Gastrocnemius medialis (tissue), 4 donors: ENCODE measurements at regions not wholly inside any gene's neighbourhood (a gene's known extent, or its start where the extent isn't known, plus 50 kb on each side); places are given as distances from the start of the nearest gene placed in this dataset.

Experiments
- ATAC-seq, 2 donors: fragments of 150-250 bp; one replicate each; pipeline ENCODE4 v1.9.1; 2016
- DNase-seq, 2 donors: peaks; one replicate each; pipeline ENCODE4 v3.0.0-alpha.2; 2019
- H3K27ac ChIP-seq, 4 donors: fragments of 200-600 bp; sonication (generic); 1 replicate in 1 of 4; 2 replicates in 3 of 4; pipeline ENCODE4 v1.5.1; 2016 to 2018; ENCODE audit warnings: mild to moderate bottlenecking in 2 of 4, moderate library complexity in 1 of 4
- H3K27me3 ChIP-seq, 3 donors: fragments of 200-600 bp; sonication (generic) in 2 of 3; 1 replicate in 1 of 3; 2 replicates in 2 of 3; pipeline versions ENCODE4 v1.5.1 to v1.6.0; 2016 to 2019; ENCODE audit warnings: mild to moderate bottlenecking in 1 of 3, moderate library complexity in 1 of 3
- H3K36me3 ChIP-seq, 2 donors: fragments of 200-600 bp; sonication (generic) in 1 of 2; one replicate each; pipeline ENCODE4 v1.5.1; 2017 to 2018
- H3K4me1 ChIP-seq, 2 donors: fragments of 200-600 bp; sonication (generic) in 1 of 2; one replicate each; pipeline ENCODE4 v1.5.1; 2016 to 2017; ENCODE audit warnings: mild to moderate bottlenecking in 2 of 2
- H3K4me3 ChIP-seq, 4 donors: fragments of 200-600 bp; sonication (generic) in 3 of 4; 1 replicate in 1 of 4; 2 replicates in 3 of 4; pipeline ENCODE4 v1.5.1; 2016 to 2019; ENCODE audit warnings: mild to moderate bottlenecking in 2 of 4
- H3K9me3 ChIP-seq, 3 donors: fragments of 200-600 bp; sonication (generic) in 2 of 3; 1 replicate in 1 of 3; 2 replicates in 2 of 3; pipeline ENCODE4 v1.5.1; 2016 to 2019
- POLR2A ChIP-seq, 2 donors: fragments of 450-650 bp; IDR thresholded peaks; one replicate each; pipeline ENCODE4 v1.6.1; 2017; ENCODE audit warnings: antibody characterized with exemption in 2 of 2, mild to moderate bottlenecking in 2 of 2, moderate library complexity in 2 of 2
- in situ Hi-C, 4 donors: fragments of 200-750 bp; cut with MboI; loops; one replicate each; pipeline versions ENCODE4 v1.15.0 to v1.8.0; 2017; ENCODE audit warnings: low sequenced_read_pairs in 4 of 4
- intact Hi-C: fragments of 100-400 bp; cut with DNase I; formaldehyde crosslinking; loops from one replicate; pipeline ENCODE4 v1.15.1; 2023; ENCODE audit warnings: low total_unique reads
- TF ChIP-seq, protein P1 (sequence below), 5 experiments: fragments of 450-650 bp in 3 of 5; fragments of 200-600 bp in 2 of 5; sonication (generic) in 2 of 5; IDR thresholded peaks in 4 of 5; conservative IDR thresholded peaks in 1 of 5; 1 replicate in 4 of 5; 2 replicates in 1 of 5; pipeline ENCODE4 v1.5.1; 2016 to 2019; ENCODE audit warnings: antibody characterized with exemption in 5 of 5, mild to moderate bottlenecking in 3 of 5, moderate library complexity in 3 of 5

DNA sequence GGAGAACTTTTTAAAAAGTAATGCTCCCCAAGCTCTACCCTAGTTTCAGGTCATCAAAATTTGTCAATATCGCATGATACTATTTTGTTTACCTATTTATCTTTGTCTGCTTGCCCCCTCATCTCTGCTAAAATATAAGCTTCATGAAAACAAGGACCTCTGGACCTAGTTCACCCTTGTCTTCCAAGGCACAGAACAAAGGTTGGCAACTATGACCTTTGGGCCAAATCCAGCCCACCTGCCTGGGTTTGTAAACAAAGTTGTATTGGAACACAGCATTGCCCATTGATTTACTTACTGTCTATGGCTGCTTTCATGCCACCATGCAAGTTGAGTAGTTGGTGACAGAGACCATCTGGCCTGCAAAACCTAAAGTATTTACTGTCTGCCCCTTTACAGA is 462.2 kb upstream of the SUCLG2 start:
- intact Hi-C loops (no loop called here), in situ Hi-C loops (no loop called here)
- H3K27ac ChIP-seq = no peak overlapping the region
- no peaks in the 10 kb centered on the region for H3K4me1 ChIP-seq
- H3K27me3 ChIP-seq = no peaks in the 10 kb centered on the region
- TF ChIP-seq POLR2A (IDR thresholded peaks at IDR 0.05) = no peak
- TF ChIP-seq, protein P1, sequence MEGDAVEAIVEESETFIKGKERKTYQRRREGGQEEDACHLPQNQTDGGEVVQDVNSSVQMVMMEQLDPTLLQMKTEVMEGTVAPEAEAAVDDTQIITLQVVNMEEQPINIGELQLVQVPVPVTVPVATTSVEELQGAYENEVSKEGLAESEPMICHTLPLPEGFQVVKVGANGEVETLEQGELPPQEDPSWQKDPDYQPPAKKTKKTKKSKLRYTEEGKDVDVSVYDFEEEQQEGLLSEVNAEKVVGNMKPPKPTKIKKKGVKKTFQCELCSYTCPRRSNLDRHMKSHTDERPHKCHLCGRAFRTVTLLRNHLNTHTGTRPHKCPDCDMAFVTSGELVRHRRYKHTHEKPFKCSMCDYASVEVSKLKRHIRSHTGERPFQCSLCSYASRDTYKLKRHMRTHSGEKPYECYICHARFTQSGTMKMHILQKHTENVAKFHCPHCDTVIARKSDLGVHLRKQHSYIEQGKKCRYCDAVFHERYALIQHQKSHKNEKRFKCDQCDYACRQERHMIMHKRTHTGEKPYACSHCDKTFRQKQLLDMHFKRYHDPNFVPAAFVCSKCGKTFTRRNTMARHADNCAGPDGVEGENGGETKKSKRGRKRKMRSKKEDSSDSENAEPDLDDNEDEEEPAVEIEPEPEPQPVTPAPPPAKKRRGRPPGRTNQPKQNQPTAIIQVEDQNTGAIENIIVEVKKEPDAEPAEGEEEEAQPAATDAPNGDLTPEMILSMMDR (IDR thresholded peaks at IDR 0.05 in 4 of 5, conservative IDR thresholded peaks at IDR 0.05 in 1 of 5) = no peak
- H3K4me3 ChIP-seq = no peak overlapping the region
- H3K9me3 ChIP-seq = no peaks in the 10 kb centered on the region
- no peaks in the 10 kb centered on the region for H3K36me3 ChIP-seq
- DNase-seq (no peak), ATAC-seq (no peak)

- Histone ChIP-seq H3K4me3 (no peak overlapping the region), H3K4me1 (no peaks in the 10 kb centered on the region), H3K27ac (no peak overlapping the region), H3K36me3 (no peaks in the 10 kb centered on the region), H3K27me3 (no peaks in the 10 kb centered on the region), H3K9me3 (no peaks in the 10 kb centered on the region)
- DNase-seq (no peak), ATAC-seq (no peak)
- intact Hi-C loops = no loop called here
- TF ChIP-seq POLR2A (IDR thresholded peaks at IDR 0.05) = no peak
- TF ChIP-seq, protein P1 (IDR thresholded peaks at IDR 0.05 in 4 of 5, conservative IDR thresholded peaks at IDR 0.05 in 1 of 5) = no peak
- in situ Hi-C loops = no loop called here
Measured at GRCh38 chr3:68103811-68104210, 449.4 kb upstream of the SUCLG2 start.

GRCh38 chr3:68090571-68090970 is 436.2 kb upstream of the SUCLG2 start:
- Histone ChIP-seq H3K27me3 (no peaks in the 10 kb centered on the region), H3K9me3 (no peaks in the 10 kb centered on the region), H3K4me1 (peaks cover 0 to 4% of the 10 kb centered on the region in 2 donors), H3K27ac (no peak overlapping the region), H3K36me3 (no peaks in the 10 kb centered on the region), H3K4me3 (no peak overlapping the region)
- DNase-seq (no peak), ATAC-seq (no peak)
- in situ Hi-C loops (no loop called here), intact Hi-C loops (no loop called here)
- TF ChIP-seq, protein P1 (IDR thresholded peaks at IDR 0.05 in 4 of 5, conservative IDR thresholded peaks at IDR 0.05 in 1 of 5) = no peak
- TF ChIP-seq POLR2A (IDR thresholded peaks at IDR 0.05) = no peak

- no peaks in the 10 kb centered on the region for H3K27me3 ChIP-seq
- H3K4me3 ChIP-seq = no peak overlapping the region
- H3K36me3 ChIP-seq = no peaks in the 10 kb centered on the region
- TF ChIP-seq POLR2A (IDR thresholded peaks at IDR 0.05) = no peak
- TF ChIP-seq, protein P1 (IDR thresholded peaks at IDR 0.05 in 4 of 5, conservative IDR thresholded peaks at IDR 0.05 in 1 of 5) = no peak
- intact Hi-C loops = no loop called here
- no peak for DNase-seq
- no peak for ATAC-seq
- H3K4me1 ChIP-seq = peaks cover 0 to 4% of the 10 kb centered on the region in 2 donors
- H3K27ac ChIP-seq = no peak overlapping the region
- H3K9me3 ChIP-seq = no peaks in the 10 kb centered on the region
- in situ Hi-C loops = no loop called here
Measured at GRCh38 chr3:68089572-68090011, 435.2 kb upstream of the SUCLG2 start.

DNA sequence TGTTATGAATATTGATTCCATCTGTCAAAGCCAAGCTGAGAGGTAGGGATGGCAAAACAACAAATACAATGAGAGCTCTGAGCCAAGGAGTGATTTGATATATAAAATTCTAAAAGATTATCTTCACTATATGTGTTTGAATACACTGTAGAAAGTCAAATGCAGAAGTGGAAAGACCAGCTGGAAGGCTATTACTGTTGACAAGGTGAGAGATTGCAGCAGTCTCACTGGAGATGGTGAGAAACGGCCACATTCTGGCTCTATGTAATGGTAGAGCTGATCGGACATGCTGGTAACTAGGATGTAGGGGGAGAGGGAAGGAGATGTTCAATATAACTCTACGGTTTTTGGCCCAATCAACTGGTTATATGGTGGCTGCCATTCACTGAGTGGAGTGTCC is 434.2 kb upstream of the SUCLG2 start:
- DNase-seq = no peak
- TF ChIP-seq, protein P1 (IDR thresholded peaks at IDR 0.05 in 4 of 5, conservative IDR thresholded peaks at IDR 0.05 in 1 of 5) = no peak
- TF ChIP-seq POLR2A (IDR thresholded peaks at IDR 0.05) = no peak
- intact Hi-C loops = no loop called here
- Histone ChIP-seq H3K9me3 (no peaks in the 10 kb centered on the region), H3K27ac (no peak overlapping the region), H3K4me3 (no peak overlapping the region), H3K27me3 (no peaks in the 10 kb centered on the region), H3K36me3 (no peaks in the 10 kb centered on the region), H3K4me1 (peaks cover 0 to 4% of the 10 kb centered on the region in 2 donors)
- in situ Hi-C loops = no loop called here
- no peak for ATAC-seq
